Kidney tubule cell (primary cell): ENCODE measurements at regions not wholly inside any gene's neighbourhood (a gene's known extent, or its start where the extent isn't known, plus 50 kb on each side); places are given as distances from the start of the nearest gene placed in this dataset.

Experiments
- DNase-seq: peaks from one replicate; pipeline ENCODE4 v3.0.0-alpha.2; 2018; ENCODE audit warnings: low spot score

DNA sequence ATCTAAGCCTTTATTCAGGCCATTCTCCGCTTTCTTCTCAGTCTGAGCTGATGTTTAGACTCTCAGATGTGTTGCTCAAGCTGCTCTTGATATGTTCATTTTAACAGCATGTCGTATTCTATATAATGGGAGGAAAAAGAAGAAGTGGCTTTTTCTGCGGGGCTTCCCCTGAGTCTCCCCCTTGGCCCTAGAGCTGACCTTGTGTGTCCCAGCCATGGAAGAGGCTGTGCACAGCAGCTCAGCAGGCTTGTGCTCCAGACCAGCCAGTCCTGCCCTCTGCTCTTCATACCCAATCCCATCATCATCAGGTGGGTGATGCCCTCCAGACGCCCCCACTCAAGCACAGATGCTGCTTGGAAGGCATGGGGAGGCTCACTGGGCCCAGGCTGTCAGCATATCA, 155.1 kb upstream of the CELF4 start:
- no peak for DNase-seq

DNA sequence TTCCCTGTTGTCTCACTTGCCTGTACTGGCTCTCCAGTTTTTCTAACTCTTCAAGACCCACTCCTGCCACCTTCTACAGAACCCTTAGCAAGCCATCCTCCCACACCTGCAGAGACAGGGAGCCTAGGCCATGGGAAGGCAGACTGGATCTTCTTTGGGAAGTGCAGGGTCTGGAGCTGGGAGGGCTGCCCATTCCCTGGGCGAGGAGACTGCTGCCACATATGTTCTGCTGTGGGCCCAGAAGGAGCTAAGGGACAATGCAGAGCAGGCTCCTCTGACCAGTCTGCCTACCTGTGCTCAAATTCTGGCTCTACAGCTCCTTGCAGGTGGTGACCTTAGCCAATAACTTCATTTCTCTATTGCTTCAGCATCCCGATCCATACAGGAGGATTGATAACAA, 152.1 kb upstream of the CELF4 start:
- no peak for DNase-seq

DNA sequence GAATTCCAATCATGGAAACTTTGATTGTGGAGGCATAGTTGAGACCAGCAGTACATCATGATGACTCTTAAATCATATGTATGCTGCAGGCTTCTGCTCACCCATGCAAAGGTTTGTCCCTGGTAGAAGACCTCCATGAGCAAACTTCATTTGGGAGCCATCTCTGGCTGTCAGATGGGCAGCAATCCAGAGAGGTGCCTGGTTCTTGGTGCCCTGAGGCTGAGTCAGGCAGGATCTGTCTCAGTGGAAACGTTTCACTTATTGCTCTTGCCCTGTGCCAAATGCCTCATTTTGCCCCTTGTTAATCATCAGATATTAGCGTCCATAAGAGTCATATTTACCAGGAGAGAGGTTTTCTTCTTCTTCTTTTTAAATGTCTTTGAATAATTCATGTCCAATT, 151.5 kb upstream of the CELF4 start:
- DNase-seq = no peak

DNA sequence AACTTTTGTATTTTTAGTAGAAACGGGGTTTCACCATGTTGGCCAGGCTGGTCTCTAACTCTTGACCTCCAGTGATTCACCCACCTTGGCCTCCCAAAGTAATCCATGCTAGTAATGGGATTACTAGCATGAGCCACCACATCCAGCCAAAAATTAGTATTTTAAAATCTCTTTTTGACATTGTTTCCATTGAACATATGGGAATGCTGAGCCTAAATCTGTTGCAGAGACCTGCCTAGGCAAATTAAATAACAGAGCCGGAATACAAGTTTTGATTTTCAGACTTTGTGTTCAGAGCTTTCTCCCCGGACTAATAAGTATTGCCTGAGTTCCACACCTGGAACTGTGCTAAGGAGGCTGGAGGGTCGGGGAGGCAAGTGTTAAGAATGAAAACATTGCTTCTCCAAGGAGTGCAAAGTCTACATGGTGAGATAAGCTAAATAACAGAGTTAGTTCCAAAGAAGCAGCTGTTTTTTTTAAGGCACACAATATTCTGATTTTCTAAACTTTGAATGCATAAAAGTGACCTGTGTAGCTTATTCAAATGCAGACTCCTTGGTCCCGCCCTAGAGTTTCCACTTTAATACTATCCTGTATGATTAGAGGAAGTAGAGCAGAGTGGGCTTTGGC, 150.6 kb upstream of the CELF4 start:
- DNase-seq = no peak

DNA sequence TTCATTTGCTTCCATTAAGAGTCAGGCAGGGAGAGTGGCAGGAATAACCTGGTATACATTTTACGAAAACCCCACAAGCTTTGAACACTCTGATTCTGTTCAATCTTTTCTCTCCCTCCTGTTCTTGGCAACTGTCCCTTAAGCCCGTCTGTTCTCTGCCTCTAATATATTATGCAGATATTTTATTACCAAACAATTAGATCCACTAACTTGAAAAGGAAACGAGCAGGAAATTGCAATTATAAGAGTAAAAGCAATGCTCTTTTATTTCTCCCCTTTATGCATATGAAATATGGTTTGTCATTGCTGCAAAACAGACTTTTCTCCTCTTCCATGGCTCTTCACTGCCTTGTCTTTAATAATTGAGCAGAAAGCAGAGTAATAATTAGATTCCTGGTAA, 149.1 kb upstream of the CELF4 start:
- no peak for DNase-seq

DNA sequence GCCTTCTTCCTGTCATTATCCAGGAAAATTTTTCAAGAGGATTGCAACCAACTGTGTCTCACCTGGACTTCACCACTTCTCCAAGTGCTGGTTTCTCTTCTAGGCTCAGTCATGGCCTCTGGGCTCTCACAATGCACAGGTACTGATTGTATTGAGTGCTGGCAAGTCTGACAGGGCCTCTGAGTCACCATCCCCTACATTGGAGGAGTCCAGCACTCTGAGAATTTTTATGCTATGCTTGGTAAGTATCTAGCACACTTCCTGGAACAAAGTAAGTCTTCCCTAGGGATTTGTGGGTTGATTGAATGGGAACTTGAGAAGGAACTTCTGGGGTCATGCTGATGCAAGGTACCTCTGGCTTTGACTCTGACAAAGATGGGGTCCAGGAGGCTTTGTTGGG, 147.2 kb upstream of the CELF4 start:
- peak; percentile 58 for DNase-seq

DNA sequence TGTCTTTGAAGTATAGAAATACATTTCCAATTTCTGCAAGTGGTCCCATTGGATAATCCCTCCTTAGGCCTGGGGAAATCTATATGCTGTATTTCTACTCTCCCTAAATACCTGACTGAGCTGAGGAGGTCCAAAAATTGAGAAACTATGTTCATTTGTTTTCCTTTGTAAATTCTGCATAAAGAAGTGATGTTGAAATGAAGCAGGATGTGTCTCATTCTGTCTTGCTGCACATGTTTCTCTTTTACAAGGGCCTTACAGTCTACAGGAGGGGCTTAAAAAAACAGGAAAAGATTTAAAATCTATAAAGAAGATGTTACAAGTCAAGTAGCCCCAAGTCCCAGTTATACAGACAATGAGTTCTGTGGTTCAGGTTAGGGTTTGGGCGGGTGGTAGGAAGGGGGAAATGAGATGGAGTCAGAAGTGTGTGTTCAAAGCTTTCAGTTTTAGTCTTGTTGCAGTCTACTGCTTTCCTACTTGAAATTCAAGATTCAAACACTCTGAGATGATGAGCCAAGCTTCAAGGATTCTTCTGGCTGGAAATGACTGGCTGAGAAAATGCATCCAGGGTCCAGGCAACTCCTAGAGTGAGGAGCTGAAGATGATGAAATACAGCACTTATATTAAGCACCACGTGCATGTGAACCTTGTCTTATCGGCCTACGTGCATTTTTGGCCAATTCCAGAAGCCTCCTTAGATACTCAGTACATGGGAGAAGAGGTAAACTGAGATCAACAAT, 146.3 kb upstream of the CELF4 start:
- DNase-seq = no peak

DNA sequence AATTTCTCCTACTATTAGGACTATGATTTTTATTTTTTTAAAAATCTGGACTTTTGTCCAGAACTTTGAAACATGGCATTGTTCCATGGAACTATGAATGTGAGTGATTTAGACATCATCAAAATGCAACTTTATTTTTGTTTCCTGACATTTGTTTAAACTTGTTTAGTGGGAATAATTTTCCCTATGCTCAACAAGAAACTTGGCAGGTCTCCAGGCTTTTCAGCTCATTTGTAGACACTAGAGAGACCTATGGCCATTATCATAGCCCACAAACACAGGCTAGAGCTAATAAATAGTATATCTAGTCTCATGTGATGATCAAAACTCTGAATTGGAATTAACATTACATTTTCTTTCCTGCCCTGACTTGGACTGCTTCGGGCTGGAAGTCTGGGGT, 145.1 kb upstream of the CELF4 start:
- DNase-seq = no peak

DNA sequence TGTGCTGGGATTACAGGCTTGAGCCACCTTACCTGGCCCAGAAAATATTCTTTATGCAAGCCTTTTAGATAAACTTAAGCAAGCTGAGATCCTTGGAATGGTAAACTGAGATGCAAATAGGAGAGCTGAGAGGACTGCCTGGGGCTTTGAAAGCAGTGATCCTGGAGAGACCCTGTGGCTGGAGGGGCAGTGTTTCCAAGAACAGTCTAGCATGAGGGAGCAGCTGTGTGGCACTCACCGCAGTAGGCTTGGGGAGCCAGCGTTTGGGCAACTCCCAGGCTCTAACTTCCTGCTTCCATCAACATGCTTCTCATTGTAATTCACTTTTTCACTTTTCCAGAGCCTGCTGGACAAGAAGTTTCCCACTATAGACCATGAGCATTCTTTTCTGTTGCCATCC, 144.1 kb upstream of the CELF4 start:
- no peak for DNase-seq

DNA sequence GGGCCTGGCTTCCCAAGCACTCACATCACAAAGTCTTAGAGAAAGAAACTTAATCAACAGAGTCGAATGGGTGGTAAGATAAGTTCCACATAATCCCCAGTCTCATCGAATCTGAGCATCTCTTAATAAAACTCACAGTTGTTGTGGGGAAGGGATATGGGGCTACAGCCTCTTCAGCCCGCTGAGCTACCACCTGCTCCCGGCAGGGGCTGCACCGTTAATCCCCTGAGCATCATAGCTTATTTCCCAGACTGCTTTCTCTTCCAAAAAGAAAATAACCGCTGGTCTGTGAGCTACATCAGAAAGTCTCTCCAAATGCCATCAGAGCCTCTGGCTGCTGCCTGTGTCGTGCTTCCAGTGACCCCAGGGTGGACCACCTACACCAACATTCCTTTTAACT, 139.4 kb upstream of the CELF4 start:
- DNase-seq = no peak

DNA sequence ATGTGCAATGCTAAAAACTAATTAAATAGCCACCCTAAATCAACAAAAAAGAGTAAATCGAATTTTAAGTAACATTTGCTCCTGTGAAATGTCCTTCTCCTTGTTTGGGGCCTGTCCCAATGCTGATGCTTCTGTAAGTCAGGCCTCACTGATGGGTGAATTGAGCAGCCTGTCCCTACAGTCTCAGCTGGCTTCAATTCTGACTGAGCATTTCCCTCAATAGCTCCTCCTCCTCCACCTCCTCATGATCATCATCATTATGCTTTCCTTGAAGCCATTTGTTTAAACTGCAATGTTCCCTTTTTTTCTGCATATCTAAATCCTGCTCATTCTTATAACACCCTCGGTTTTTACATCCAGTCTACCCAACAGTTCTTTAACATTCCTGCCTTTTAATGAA, 137.2 kb upstream of the CELF4 start:
- no peak for DNase-seq

DNA sequence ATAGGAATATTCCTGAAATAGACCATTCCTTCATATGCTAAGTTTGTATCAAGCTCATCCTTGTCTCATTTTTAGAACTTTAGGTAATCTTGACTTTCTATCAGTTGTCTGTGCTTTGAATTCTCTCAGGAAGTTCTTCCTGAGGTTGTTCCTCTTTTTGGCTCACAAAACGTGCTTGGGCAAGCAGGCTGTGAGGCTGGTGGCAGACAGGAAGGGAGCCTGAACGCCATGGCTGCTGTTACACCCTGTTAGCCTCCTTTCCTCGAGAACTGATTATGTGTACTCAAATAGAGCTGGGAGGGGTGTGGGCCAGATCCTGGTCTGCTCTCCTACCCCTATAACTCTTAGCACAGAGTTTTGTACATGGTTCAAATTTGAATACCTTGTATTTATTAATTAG, 136.4 kb upstream of the CELF4 start:
- no peak for DNase-seq

DNA sequence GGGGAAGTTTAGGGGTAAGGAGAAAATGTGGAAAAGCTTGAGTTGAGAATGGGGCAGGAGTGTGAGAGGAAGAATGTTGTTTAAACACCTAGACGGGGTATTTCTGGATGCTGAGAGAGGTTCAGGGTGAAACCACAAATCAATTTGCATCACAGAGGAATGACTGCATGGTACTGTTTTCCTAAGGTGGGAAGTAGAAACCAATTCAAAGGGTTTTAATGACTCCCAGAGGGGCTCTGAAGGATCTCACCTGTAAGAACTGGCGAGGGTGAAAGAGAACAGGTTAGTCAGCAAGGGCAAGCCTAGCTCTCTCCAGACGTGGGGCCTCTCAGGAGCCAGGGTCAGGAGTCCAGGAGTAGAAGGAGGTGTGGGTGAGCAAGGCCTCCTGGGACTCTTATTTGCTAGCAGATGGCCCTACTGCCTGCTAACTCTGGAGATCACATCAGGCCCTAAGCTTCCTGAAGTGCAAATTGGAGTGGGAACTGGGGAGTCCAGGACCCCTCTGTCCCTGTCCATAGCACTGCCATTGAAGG, 133.0 kb upstream of the CELF4 start:
- no peak for DNase-seq

DNA sequence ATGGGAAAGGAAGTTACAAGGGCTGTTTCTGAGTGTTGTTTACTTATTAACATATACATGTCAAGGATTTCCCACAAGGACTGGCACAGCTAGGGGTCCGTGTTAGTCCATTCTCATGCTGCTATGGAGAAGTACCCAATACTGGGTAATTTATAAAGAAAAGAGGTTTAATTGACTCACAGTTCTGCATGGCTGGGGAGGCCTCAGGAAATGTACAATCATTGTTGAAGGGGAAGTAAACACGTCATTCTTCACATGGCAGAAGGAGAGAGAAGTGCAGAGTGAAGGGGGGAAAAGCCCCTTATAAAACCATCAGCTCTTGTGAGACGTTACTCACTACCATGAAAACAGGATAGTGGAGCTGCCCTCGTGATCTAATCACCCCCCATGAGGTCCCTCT, 128.9 kb upstream of the CELF4 start:
- DNase-seq = peak; percentile 22

DNA sequence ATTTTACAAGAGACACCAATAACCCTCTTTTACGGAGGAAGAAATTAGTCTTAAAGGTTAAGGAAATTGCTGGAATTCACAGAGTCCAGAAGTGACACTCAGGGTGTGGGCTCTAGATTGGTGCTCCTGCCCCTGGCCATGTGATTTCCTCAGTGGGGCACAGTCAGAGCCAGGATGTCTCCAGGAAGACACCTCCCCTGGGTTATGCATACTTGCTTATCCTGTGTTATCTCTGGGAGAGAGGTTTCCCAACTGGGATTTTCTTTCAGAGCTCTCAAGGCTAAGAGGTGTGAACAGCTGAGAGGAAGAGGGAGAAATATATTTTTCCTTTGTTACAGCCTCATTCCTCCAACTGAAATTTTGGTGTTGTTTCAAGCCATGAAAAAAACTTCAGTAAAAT, 125.6 kb upstream of the CELF4 start:
- DNase-seq = no peak

DNA sequence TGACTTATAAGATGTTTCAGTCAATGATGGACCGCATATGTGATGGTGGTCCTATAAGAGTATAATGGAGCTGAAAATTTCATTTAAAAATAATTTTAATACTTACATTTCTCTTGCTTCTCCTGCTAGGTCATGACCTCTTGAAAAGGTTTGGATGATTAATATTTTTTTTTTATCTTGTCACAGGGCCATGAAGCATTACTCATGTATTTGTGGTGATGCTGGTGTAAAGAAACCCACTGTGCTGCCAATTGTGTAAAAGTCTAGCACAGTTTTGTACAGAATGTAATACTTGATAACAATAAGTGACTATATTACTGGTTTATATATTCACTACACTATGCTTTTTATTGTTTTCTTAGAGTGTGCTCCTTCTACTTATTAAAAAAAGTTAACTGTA, 124.2 kb upstream of the CELF4 start:
- DNase-seq = no peak

DNA sequence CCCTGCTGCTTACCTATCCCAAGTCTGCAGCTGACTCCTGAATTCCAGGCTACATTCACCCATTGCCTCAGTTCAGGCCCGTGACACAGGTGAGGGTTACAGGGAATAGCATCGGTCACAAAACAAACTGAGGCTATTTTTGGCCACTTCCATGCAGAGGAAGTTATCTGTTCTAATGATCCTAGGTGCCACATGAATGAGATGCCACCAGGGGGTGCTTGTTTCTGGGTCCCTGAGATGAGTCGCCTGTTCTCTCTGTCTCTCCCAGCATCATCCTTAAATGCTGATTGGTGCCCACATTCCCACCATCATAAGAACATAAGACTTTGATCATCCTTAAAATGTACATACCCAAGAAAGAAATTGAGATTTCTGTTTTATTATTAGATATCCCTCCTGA, 119.0 kb upstream of the CELF4 start:
- DNase-seq = no peak

DNA sequence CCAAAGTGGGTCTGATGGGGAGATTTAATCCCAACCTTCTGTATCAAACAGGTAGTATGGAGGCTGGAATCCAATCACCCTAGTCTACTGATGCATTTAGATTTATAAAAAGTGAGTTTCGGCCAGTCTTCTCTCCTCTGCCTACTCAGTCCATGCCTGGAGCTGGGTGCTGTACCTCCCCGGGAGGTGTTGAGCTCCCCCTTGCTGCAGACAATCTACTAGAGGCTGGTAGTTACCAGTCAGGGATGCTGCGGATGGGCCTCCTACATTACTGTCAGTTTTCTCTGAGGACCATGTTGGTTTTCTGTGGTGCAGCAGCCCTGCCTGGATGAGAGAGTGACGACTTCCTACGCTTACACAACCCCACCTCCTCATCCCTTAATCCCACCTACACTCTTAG, 118.6 kb upstream of the CELF4 start:
- DNase-seq = no peak

DNA sequence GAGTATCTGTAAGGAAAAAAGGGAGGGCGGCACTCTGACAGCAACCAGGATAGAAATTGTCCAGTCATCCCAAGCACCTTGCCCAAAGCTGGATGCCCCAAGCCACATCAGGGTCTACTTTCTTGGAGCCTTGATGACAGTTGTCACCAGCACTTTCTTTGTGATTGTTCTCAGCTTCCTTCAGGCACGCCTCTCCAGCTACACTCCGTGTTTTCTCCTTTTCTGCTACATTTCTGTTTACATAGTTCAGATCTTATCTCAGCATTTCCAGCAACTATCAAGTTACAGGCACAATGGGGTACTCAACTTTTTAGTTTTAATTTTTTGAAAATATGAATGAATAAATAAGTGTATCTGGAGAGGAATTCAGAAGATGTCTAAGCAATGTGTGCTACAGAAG, 115.3 kb upstream of the CELF4 start:
- no peak for DNase-seq

DNA sequence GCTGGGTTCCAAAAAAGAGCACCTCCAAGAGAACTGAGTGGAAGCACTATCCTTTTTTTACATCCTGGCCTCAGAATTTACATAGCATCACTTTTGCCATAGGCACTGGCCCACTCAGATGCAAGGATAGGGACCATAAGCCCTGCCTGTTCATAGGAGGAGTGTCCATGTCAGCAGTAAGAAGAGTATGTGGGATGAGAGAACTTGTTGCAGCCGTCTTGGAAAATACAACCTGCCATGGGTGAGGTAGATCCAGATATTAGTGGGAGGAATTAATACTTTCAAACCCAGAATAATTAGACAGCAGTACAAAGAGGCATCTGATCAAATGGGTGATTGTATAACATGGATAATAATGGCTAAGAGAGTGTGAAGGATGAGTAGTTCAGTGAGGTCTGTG, 110.7 kb upstream of the CELF4 start:
- DNase-seq = no peak

DNA sequence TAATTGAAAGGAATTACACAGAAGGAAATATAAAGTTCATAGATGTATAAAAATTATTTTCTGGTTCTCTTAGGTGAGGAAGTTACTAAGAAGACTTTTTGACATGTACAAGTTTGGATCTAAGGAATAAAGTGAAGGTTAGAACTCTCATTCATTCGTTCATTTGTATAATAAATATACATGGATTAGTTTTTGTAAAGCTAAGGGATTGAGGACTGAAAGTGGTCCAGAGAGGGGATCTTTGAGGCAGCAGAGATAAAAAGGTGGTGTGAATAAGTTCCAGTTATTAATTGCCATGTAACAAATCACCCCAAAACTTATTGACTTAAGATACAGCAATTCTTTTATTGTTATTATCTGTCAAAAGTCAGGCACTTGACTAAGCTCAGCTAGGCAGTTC, 110.1 kb upstream of the CELF4 start:
- DNase-seq = no peak

DNA sequence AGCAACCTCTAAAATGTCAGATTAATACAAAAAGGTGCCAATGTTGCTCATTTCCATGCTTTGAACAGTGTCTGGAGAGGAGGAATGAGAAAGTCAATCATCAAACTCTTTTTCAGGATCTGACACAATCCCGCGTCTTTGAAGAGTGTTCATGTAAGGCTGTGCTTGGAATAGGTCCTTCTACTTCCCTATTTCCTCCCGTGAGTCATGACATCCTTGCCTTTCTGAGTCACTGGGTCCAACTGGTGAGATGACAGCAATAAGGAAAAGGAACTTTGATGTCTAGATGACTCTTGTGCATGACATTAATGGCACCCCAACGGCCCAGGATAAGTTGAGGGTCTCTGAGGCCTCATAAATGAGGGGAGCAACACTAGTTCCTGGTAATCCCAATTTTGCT, 109.0 kb upstream of the CELF4 start:
- DNase-seq = peak; percentile 61

DNA sequence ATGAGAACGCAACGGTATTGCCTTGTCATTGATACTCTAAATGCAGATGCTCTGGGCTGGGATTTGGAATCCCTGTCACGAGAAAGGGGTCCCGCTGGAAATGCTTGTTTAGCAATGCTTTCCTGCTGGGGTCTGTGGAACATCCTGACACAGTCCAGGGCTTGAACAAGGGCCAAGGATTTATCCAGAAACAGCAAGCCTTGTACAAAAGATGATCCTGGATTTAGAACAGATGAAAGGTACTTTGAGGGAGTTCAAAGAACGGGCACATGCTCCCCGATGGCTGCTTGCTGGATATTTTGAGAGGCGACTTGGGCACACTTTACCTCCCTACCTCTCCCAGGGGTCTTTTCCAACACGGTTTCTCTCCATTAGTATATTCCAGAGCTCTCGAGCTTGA, 108.1 kb upstream of the CELF4 start:
- no peak for DNase-seq
